PC-9 (cell line): ENCODE measurements at regions not wholly inside any gene's neighbourhood (a gene's known extent, or its start where the extent isn't known, plus 50 kb on each side); places are given as distances from the start of the nearest gene placed in this dataset.

Experiments
- BruUV-seq: library from RNA; stranded (reverse); fragments of 400-500 nt; replicated peaks from 2 replicates; lab custom pipeline; 2021; lab: Mats Ljungman, UMichigan
- CTCF ChIA-PET: fragments of 300-600 bp; sonication (Branson Sonifier 250); formaldehyde crosslinking; loops from one replicate; lab custom pipeline; 2022; ENCODE audit warnings: antibody characterized with exemption; lab: Charles Lee
- POLR2A ChIA-PET: fragments of 300-600 bp; sonication (Branson Sonifier 250); formaldehyde crosslinking; loops from one replicate; lab custom pipeline; 2022; ENCODE audit warnings: antibody characterized with exemption; ENCODE audit not compliant: unreplicated experiment; lab: Charles Lee
- DNase-seq, 2 experiments: peaks; one replicate each; pipeline versions ENCODE4 v3.0.0 to v3.0.0-alpha.2; 2015 to 2022; ENCODE audit warnings: mixed read lengths in 1 of 2
- H2AFZ ChIP-seq: fragments of 200-600 bp; sonication (generic); 2 replicates; pipeline ENCODE4 v1.8.1; 2017; ENCODE audit warnings: antibody characterized with exemption
- H3F3A ChIP-seq: fragments of 200-600 bp; sonication (generic); 2 replicates; pipeline ENCODE4 v1.8.1; 2017; ENCODE audit warnings: antibody characterized with exemption, mild to moderate bottlenecking, low read depth; ENCODE audit not compliant: insufficient read depth
- H3K27ac ChIP-seq: fragments of 200-600 bp; sonication (generic); 2 replicates; pipeline ENCODE4 v1.6.1; 2016; ENCODE audit warnings: mixed run types
- H3K27me3 ChIP-seq: fragments of 200-600 bp; sonication (generic); 2 replicates; pipeline ENCODE4 v1.6.1; 2016; ENCODE audit warnings: low read depth, mixed run types; ENCODE audit not compliant: insufficient read depth
- H3K36me3 ChIP-seq: fragments of 200-600 bp; sonication (generic); 2 replicates; pipeline ENCODE4 v1.6.1; 2016; ENCODE audit warnings: low read depth, mixed run types
- H3K4me1 ChIP-seq: fragments of 200-600 bp; sonication (generic); replicated peaks from 2 replicates; pipeline ENCODE4 v1.6.1; 2016; ENCODE audit warnings: mixed run types; ENCODE audit not compliant: insufficient read depth
- H3K4me2 ChIP-seq: fragments of 200-600 bp; sonication (generic); 2 replicates; pipeline ENCODE4 v1.6.1; 2017; ENCODE audit warnings: mixed run types
- H3K4me3 ChIP-seq: fragments of 200-600 bp; sonication (generic); 2 replicates; pipeline ENCODE4 v1.6.1; 2016; ENCODE audit warnings: mixed run types
- H3K79me2 ChIP-seq: fragments of 200-600 bp; sonication (generic); 2 replicates; pipeline ENCODE4 v1.6.1; 2017; ENCODE audit warnings: low read depth, mixed run types
- H3K9me2 ChIP-seq: fragments of 200-600 bp; sonication (generic); 2 replicates; pipeline ENCODE4 v1.8.1; 2017; ENCODE audit warnings: mild to moderate bottlenecking; ENCODE audit not compliant: insufficient read depth
- H3K9me3 ChIP-seq: fragments of 200-600 bp; sonication (generic); 2 replicates; pipeline ENCODE4 v1.8.1; 2016; ENCODE audit warnings: low read depth; ENCODE audit not compliant: insufficient read depth
- H4K20me1 ChIP-seq: fragments of 200-600 bp; sonication (generic); 2 replicates; pipeline ENCODE4 v1.8.1; 2017; ENCODE audit not compliant: insufficient read depth
- EZH2 ChIP-seq: fragments of 200-600 bp; sonication (generic); IDR thresholded peaks from 2 replicates; pipeline ENCODE4 v1.8.0; 2017; ENCODE audit warnings: antibody characterized with exemption, low read depth
- intact Hi-C: fragments of 100-400 bp; cut with micrococcal nuclease; formaldehyde crosslinking; loops from one replicate; pipeline ENCODE4 v1.10.0; 2022; ENCODE audit not compliant: unreplicated experiment
- TF ChIP-seq, protein P1 (sequence below): fragments of 200-600 bp; sonication (generic); conservative IDR thresholded peaks from 2 replicates; pipeline ENCODE4 v1.6.1; 2017; ENCODE audit warnings: mixed run types, antibody characterized with exemption, mild to moderate bottlenecking, moderate library complexity

DNA sequence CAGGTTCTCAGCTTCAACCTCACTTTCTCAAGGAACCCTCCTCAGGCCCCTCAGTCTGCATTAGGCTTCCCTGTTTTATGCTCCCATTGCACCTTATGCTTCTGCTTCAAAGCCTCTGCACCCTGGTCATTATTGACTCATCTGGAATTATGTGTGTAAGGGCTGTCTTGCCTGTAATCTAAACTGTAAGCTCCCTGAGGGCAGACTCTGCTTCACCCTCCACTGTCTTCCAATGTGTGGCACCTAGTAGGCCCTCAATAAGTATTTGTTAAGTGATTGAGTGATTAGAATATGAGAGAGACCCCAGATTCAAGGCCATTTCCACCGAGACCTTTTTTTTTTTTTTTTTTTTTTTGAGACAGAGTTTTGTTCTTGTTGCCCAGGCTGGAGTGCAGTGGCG is 79.1 kb downstream of the VCPKMT start:
- DNase-seq = no peak
- TF ChIP-seq EZH2 = no peak
- TF ChIP-seq, protein P1, sequence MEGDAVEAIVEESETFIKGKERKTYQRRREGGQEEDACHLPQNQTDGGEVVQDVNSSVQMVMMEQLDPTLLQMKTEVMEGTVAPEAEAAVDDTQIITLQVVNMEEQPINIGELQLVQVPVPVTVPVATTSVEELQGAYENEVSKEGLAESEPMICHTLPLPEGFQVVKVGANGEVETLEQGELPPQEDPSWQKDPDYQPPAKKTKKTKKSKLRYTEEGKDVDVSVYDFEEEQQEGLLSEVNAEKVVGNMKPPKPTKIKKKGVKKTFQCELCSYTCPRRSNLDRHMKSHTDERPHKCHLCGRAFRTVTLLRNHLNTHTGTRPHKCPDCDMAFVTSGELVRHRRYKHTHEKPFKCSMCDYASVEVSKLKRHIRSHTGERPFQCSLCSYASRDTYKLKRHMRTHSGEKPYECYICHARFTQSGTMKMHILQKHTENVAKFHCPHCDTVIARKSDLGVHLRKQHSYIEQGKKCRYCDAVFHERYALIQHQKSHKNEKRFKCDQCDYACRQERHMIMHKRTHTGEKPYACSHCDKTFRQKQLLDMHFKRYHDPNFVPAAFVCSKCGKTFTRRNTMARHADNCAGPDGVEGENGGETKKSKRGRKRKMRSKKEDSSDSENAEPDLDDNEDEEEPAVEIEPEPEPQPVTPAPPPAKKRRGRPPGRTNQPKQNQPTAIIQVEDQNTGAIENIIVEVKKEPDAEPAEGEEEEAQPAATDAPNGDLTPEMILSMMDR = no peak
- Histone ChIP-seq H2AFZ (no peak overlapping the region), H3K4me3 (no peak overlapping the region), H3K9me3 (no peaks in the 10 kb centered on the region), H3F3A (peaks cover 47% of the 10 kb centered on the region), H3K4me2 (no peak overlapping the region), H3K9me2 (no peaks in the 10 kb centered on the region), H3K79me2 (peaks cover 4% of the 10 kb centered on the region; the same call in 1 of the 2 replicates), H3K4me1 (peaks cover 67% of the 10 kb centered on the region), H3K36me3 (no peaks in the 10 kb centered on the region), H3K27me3 (no peaks in the 10 kb centered on the region), H3K27ac (no peak overlapping the region), H4K20me1 (no peaks in the 10 kb centered on the region)
- ChIA-PET CTCF (interaction anchor here (1.0 to 1.5 kb wide), 2 partner anchors 25 to 185 kb away, joined by 4 read pairs; partner anchors contain the start of gene NEMF), POLR2A (interaction anchor here (0.6 to 0.7 kb wide), 2 partner anchors 169 to 176 kb away, joined by 3 to 5 read pairs; no protein-coding TSS in a partner anchor)
- intact Hi-C loops = no loop called here
- no TSS peak for BruUV-seq

- H3K4me2 ChIP-seq = peak overlapping the region; percentile 81
- no peaks in the 10 kb centered on the region for H3K36me3 ChIP-seq
- H3K27me3 ChIP-seq = no peaks in the 10 kb centered on the region
- DNase-seq = no peak
- H3F3A ChIP-seq = peaks cover 47% of the 10 kb centered on the region
- intact Hi-C loops = loop anchor here (2.0 kb wide), 1 partner anchor 67 kb away; no protein-coding TSS in a partner anchor
- no peaks in the 10 kb centered on the region for H3K9me2 ChIP-seq
- ChIA-PET POLR2A (interaction anchor here (0.7 to 1.0 kb wide), 2 partner anchors 25 to 177 kb away, joined by 3 read pairs; no protein-coding TSS in a partner anchor), CTCF (interaction anchor here (0.9 to 1.6 kb wide), 4 partner anchors 24 to 176 kb away, joined by 3 to 5 read pairs (median 4); no protein-coding TSS in a partner anchor)
- peaks cover 4% of the 10 kb centered on the region; the same call in 1 of the 2 replicates for H3K79me2 ChIP-seq
- H3K27ac ChIP-seq = peak overlapping the region; percentile 98
- H2AFZ ChIP-seq = no peak overlapping the region
- TF ChIP-seq, protein P1 = no peak
- no peak for TF ChIP-seq EZH2
- H3K9me3 ChIP-seq = no peaks in the 10 kb centered on the region
- BruUV-seq = no TSS peak
- no peak overlapping the region for H3K4me3 ChIP-seq
- peaks cover 71% of the 10 kb centered on the region for H3K4me1 ChIP-seq
- no peaks in the 10 kb centered on the region for H4K20me1 ChIP-seq
Observed at GRCh38 chr14:50037852-50038251, 78.5 kb downstream of the VCPKMT start.

DNA sequence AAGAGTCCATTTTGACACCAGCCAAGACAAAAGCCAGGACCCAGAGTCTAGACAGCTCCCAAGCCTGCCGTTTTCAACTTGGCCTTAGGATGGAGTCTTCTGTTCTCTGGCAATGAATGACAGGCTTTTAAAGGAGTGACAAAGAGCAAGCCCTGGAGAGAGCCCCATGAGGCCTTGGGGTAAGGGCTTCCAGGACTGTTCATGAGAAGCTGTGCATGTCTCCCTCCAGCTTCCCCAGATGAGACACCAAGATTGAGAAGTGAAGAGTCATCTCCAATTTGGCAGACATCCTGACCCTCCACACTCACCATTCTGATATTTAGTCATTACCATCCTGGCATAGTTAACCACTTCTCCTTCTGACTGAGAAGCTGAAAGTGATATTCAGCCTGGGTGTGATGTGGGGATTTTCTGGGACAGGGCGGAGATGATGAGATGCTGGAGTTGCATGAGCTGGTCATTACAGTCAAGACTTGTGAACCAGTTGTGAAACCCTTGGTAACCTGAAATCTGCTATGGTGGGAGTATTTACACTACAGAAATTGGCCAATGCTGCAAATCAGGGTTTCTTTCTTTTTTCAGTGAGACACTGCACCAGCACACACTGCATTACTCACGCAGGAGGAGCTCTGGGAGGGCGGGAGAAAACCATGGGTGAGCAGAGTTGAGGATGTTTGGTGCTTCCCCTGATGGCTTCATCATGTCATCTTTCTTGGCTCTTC is 77.8 kb downstream of the VCPKMT start:
- H3K27ac ChIP-seq = peak overlapping the region; percentile 98
- H3F3A ChIP-seq = peaks cover 47% of the 10 kb centered on the region
- no peak overlapping the region for H2AFZ ChIP-seq
- POLR2A ChIA-PET = interaction anchor here (0.5 to 1.0 kb wide), 3 partner anchors 24 to 171 kb away, joined by 3 to 35 read pairs (median 23); no protein-coding TSS in a partner anchor
- peak in 1 of 2 experiments; percentile 79 for DNase-seq
- CTCF ChIA-PET = interaction anchor here (0.6 to 1.6 kb wide), 5 partner anchors 24 to 176 kb away, joined by 3 to 12 read pairs (median 4); no protein-coding TSS in a partner anchor
- H3K27me3 ChIP-seq = no peaks in the 10 kb centered on the region
- no TSS peak for BruUV-seq
- H3K9me2 ChIP-seq = no peaks in the 10 kb centered on the region
- H3K9me3 ChIP-seq = no peaks in the 10 kb centered on the region
- H3K36me3 ChIP-seq = no peaks in the 10 kb centered on the region
- H3K4me1 ChIP-seq = peaks cover 78% of the 10 kb centered on the region
- H3K4me2 ChIP-seq = peak overlapping the region; percentile 81
- no peak for TF ChIP-seq EZH2
- TF ChIP-seq, protein P1 = no peak; the same call in 1 of the 2 replicates
- intact Hi-C loops = loop anchor here (2.0 kb wide), 1 partner anchor 66 kb away; no protein-coding TSS in a partner anchor
- H4K20me1 ChIP-seq = no peaks in the 10 kb centered on the region
- H3K79me2 ChIP-seq = peaks cover 4% of the 10 kb centered on the region; the same call in 1 of the 2 replicates
- no peak overlapping the region for H3K4me3 ChIP-seq
